ENCODE measurements at regions not wholly inside any gene's neighbourhood (a gene's known extent, or its start where the extent isn't known, plus 50 kb on each side); places are given as distances from the start of the nearest gene placed in this dataset.
"Not testable (repeated sequence)": the region's sequence is repeated elsewhere in the genome, so short reads cannot be mapped to it uniquely, and the experiment has no call there.

DNA sequence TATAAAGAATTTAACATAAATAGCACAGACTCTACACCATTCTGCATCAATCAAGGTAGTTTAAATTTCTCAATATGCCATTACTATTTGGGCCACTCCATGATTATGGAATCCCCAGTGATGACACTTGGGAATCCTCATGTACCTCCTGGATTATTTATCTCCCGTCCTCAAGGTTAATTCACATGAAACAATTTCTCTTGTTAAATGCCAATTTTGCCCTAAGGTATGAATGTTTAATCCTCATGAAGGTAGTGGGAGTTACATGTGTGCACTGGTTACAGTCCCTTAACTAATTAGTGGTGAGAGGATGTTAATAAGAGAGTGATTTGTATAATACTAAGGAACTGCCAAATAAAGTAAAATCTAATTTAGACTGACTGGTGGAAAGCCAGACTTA, 372.3 kb upstream of the MDFIC2 start:
- H3K4me3 ChIP-seq (ENCODE audit: low read length) = no peak overlapping the region
- DNase-seq (ENCODE audit: low read depth) = peak; percentile 3
- TF ChIP-seq, protein P1, sequence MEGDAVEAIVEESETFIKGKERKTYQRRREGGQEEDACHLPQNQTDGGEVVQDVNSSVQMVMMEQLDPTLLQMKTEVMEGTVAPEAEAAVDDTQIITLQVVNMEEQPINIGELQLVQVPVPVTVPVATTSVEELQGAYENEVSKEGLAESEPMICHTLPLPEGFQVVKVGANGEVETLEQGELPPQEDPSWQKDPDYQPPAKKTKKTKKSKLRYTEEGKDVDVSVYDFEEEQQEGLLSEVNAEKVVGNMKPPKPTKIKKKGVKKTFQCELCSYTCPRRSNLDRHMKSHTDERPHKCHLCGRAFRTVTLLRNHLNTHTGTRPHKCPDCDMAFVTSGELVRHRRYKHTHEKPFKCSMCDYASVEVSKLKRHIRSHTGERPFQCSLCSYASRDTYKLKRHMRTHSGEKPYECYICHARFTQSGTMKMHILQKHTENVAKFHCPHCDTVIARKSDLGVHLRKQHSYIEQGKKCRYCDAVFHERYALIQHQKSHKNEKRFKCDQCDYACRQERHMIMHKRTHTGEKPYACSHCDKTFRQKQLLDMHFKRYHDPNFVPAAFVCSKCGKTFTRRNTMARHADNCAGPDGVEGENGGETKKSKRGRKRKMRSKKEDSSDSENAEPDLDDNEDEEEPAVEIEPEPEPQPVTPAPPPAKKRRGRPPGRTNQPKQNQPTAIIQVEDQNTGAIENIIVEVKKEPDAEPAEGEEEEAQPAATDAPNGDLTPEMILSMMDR (conservative IDR thresholded peaks at IDR 0.05; ENCODE audit: low read depth, low read length) = no peak

DNA sequence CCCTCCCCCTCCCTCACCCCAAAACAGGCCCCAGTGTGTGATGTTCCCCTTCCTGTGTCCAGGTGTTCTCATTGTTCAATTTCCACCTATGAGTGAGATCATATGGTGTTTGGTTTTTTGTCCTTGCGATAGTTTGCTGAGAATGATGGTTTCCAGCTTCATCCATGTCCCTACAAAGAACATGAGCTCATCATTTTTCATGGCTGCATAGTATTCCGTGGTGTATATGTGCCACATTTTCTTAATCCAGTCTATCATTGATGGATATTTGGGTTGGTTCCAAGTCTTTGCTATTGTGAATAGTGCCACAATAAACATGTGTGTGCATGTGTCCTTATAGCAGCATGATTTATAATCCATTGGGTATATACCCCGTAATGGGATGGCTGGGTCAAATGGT, 363.4 kb upstream of the MDFIC2 start:
- not testable (repeated sequence) for DNase-seq (ENCODE audit: low read depth); H3K4me3 ChIP-seq (ENCODE audit: low read length)

DNA sequence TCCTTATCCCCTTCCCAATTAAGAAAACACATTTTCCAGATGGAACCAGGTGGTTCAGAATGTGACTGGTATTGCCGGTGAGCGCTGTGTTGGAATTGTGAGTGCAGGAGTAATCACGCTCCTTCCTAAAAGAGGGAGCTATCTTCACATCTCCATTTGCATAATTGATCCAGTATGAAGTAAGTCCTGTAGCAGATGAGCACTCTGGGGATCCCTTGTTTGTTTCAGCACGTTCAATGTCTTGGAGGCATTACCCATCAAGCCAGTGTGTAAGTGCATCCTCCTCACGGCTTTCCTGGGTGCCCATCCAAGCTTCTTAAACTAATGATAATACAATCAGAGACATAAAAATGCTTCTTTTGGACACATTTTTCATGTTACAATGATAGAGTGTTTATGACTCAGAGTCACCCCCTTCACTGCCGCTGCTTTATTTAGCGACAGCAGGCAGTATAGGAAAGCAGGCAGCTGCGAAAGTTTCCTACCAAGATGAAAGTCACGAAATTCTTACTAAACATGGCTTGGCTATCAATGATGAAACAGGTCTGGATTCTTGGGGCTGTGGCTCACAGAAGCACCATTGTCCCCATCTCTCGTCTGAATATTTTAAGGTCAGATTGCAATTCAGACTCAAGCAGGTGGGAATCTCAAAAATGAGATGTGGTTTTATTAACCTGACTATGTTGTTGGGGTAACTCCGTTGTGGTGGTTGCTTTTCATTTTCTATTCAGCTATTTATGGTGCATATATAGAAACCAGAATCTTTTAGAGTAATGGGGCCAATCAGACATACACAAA, 346.3 kb upstream of the MDFIC2 start:
- DNase-seq (ENCODE audit: low read depth) = no peak

DNA sequence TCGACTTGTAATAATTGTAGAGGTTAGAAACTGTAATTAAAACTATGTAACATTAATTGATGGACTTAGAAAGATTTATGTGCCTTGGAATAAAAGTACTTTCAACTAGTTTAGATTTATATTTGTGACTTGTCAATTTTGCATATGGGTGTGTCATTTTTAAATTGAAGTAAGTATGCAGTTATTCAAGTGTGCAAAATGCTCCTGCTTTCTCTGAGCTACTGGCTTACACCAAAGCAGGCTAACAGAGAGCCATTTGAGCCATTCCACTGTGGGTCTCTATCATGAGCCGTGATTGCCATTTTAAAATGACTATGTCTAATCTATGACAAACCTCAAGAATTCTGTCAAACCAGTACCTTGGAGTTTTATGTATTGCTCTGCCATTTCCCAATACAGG, 345.0 kb upstream of the MDFIC2 start:
- TF ChIP-seq, protein P1 (conservative IDR thresholded peaks at IDR 0.05; ENCODE audit: low read depth, low read length) = no peak
- DNase-seq (ENCODE audit: low read depth) = no peak
- H3K4me3 ChIP-seq (ENCODE audit: low read length) = no peak overlapping the region

More for the DNA sequence above, 346.3 kb upstream of the MDFIC2 start:
- no peak overlapping the region for H3K4me3 ChIP-seq (ENCODE audit: low read length)
- TF ChIP-seq, protein P1 (conservative IDR thresholded peaks at IDR 0.05; ENCODE audit: low read depth, low read length) = no peak

DNA sequence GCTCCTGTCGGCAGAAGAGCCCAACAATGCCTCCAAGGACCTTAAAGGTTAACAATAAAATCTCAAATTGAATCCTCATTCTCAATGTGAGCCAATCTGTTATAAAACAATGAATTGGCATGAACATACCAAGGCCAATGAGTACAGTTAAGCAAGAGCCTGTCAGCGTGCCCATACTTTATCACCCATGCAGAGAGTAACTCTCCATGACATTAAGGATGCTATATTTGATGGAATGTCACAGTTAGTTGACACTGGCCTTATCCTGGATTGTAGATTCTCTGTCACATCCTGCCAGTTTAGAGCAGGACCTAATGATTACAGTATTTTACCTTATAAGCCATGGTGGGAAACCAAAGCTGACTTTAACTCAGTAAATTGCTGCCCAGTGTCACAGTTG, 335.4 kb upstream of the MDFIC2 start:
- TF ChIP-seq, protein P1 (conservative IDR thresholded peaks at IDR 0.05; ENCODE audit: low read depth, low read length) = no peak
- DNase-seq (ENCODE audit: low read depth) = no peak

DNA sequence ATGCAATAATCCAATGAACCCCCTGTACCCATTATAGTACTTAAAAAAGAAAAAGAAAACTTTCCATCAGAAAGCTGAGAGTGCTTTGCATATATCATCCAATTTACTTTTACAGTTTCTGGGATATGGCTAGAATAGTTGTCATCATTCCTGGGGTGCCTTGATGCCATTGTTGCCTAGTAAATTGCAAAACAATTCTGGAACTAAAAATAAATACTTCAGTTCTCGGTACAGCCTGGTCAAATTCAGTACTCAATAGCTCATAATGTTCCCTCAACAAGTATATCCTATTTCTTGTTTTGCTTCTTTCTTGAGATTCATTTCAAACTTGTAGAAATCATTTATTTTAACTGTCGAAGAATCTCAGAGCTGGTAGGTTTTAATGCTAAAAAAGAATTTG, 334.7 kb upstream of the MDFIC2 start:
- no peak for DNase-seq (ENCODE audit: low read depth)
- TF ChIP-seq, protein P1 (conservative IDR thresholded peaks at IDR 0.05; ENCODE audit: low read depth, low read length) = no peak
- no peak overlapping the region for H3K4me3 ChIP-seq (ENCODE audit: low read length)

More for the DNA sequence above, 335.4 kb upstream of the MDFIC2 start:
- H3K4me3 ChIP-seq (ENCODE audit: low read length) = no peak overlapping the region

DNA sequence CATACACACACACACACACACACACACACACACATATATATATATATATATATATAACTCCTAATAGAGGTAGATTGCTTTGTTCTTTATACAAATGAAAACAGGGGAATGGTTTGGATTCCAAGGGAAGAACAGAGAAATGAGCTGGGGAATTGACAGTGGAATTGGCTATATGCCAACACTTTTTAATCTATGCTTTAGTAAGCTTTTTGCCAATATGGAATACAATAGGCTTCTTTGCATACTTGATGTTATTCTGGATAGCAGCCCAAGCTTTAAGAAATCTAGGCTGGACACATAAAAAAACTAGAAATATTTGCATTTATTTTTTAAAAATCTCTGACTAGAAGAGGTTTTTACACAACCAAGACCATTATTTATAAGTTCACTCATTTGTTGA, 334.2 kb upstream of the MDFIC2 start:
- TF ChIP-seq, protein P1 (conservative IDR thresholded peaks at IDR 0.05; ENCODE audit: low read depth, low read length) = no peak
- no peak for DNase-seq (ENCODE audit: low read depth)

More for the DNA sequence above, 334.2 kb upstream of the MDFIC2 start:
- H3K4me3 ChIP-seq (ENCODE audit: low read length) = no peak overlapping the region
